ENCODE measurements at regions not wholly inside any gene's neighbourhood (a gene's known extent, or its start where the extent isn't known, plus 50 kb on each side); places are given as distances from the start of the nearest gene placed in this dataset.
"Not testable (repeated sequence)": the region's sequence is repeated elsewhere in the genome, so short reads cannot be mapped to it uniquely, and the experiment has no call there.

- TF ChIP-seq POLR2AphosphoS5, POLR2A (IDR thresholded peaks at IDR 0.05): not testable (repeated sequence)
These were observed 145.2 kb upstream of the CNKSR2 start for GRCh38 chrX:21228974-21229373.
